Stimulated activated CD4-positive, alpha-beta T cell treated with anti-CD3 and anti-CD28 coated beads, Interleukin-15, amount 100 ng/mL, for 24 hours (primary cell): ENCODE measurements at regions not wholly inside any gene's neighbourhood (a gene's known extent, or its start where the extent isn't known, plus 50 kb on each side); places are given as distances from the start of the nearest gene placed in this dataset.

Source experiments
- DNase-seq: peaks from one replicate; pipeline ENCODE4 v3.0.0-alpha.2; 2020

DNA sequence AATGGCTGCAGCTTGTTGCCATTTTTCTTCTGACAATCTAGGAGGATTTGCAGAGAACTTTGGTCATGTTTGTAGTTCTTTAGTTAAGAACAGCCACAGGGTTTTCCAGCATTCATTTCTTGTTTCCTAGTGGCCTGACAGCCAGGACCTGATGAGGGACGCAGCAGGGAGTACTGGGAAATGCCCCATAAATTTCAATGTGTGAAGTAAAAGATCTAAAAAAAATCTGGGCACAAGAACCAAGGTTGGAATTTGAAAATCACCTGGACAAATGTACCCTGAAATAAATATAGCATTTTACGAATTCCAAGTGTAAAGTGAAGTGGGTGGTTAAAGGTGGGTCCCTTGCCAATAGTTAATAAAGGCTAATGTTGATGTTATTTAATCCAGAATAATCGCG, 195.0 kb downstream of the ZIC1 start:
- no peak for DNase-seq

DNA sequence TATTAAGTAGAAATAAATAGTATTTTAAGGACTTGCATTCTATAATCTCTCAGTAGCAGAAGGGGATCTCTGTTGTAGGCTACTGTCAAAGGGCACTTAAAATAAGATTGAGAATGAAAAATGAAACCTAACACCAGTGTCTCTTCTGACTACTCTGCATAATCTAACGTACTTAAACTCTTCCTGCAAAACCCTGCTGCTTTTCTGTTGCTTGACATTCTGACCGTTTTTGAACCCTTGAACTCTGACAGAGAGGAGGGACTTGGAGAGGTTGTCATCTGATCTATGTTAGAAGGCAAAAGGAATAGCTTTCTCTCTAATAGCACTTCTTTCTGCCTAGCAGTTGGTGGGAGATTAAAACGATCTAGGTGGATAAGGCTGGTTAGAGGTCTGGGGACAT, 204.6 kb downstream of the ZIC1 start:
- DNase-seq, result no peak

DNA sequence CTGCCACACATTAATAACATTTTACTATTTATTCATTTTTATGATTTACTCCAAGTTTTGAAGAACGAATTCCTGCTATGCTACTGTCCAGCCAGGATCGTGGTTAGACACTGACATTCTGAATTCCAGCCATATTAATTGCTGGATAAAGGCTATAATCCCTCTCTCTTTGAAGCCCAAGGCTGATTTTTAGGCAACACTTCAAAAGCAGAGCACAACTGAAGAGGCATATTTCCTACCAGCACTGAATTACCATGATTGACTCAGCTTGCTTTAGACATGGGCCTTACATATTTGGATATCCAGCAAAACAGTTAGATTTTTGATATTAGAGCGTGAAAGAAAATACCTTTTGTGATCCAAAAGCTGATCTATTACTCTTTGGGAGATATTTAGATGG, 205.0 kb downstream of the ZIC1 start:
- DNase-seq, result no peak

DNA sequence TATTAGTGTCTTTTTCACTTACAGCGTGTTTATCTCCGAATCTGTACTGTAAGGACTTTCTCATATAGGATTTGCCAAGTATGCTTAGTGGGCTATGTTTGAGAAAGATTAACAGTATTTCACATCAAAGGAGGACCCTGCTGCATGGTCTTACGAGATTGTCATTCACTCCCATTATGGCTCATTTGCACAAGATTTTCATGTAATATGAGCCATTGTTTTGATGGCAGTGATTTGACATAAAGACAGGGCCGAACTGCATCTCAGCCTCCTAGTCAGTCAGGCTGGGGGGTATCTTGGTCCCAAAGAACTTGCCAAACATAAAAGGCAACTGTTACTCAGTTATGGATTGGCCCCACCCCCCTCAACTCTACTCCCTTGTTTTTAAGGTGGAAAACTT, 205.9 kb downstream of the ZIC1 start:
- no peak for DNase-seq

DNA sequence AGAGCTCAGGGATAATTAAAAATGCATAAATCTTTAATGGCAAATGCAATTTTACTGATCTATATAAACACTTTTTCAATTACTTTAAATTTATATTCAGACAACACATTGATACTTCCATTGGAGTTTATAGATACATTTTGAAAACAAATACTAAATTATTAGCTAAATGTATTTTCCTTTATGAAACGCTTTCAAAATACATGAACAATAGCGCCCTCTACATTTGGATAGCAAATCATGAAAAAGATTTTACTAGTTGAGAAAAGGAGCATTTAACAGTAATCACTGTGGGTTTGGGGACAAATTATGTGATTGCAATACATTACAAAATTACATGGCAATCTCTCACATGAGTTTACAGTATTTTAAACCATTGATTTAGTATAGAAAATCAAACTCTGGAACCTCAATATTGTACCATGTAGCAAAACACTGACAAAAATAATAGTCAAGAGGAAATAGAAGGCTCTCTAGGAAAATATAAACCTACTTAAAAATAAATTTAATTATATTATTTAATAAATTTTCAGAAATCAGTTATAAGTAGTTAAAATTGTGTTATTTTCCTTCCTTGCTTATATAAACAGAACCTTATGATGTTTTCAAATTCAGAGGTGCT, 207.9 kb downstream of the ZIC1 start:
- no peak for DNase-seq

DNA sequence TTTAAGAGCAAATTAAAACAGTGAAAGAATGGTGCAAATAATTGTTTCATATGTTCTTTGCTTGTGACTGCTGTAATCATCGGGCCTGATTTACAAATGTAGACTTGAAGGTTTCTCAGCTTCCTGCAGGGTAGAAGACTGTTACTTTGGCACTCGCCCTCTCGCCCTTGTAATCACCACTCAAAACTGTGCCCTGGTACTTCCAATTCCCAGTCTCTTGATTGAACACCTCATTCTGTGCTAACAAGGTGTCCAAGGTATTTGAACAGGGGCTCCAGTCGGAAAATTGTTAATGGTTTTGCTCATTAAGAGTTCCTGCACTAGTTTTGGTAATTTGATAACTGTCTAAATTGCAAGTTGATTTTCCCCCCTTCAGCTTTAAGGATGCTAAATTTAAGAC, 209.5 kb downstream of the ZIC1 start:
- DNase-seq, result no peak

DNA sequence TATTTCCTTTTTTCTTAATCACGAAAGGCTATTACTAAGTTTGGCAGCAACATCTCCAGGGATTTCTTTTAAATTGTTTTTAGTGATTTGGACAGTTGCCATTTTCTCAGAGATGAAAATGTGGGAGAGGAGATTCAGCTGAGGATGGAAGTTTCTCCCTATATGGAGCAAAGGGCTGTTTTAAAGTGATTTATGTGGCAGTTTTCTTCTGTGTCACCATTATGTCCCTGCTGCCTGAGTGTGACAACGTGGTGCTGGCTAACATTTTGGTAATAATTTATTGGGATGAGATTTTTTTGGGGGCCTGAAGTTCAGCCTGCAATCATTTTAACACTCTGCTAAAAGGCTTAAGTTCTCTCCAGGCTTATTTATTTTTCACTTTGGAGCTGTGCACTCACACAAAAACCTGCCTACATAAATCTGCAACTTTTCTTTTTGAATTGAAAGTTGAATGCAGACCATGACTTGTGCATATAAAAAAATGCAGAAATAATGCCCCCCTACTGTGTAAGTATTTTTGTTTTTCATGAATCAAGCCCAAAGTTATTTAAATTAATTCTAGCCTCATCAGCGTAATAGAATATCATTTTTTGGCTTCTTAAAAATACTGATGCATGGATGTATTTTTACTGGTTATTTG, 210.9 kb downstream of the ZIC1 start:
- DNase-seq, result no peak

GRCh38 chr3:147620906-147621305, 211.7 kb downstream of the ZIC1 start:
- no peak for DNase-seq

GRCh38 chr3:147630921-147631415, 221.8 kb downstream of the ZIC1 start:
- no peak for DNase-seq

DNA sequence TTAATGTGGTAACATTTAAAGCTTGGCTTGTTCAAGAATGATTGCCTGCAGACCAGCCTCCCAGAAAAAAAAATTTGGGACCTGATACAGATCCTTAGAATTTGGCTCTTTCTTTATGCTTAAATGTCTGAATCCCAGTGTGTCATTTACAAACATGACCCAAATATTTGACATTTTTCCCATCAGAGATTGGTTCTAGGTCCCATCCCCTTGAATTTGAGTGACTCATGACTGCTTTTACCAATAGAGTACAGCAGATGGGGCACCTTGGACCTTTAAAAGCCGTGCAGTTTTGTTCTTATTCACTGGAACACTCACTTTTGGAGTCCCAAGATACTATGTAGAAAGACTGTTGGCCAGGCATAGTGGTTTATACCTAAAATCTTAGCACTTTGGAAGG, 231.6 kb downstream of the ZIC1 start:
- no peak for DNase-seq

GRCh38 chr3:147645761-147646160, 236.6 kb downstream of the ZIC1 start:
- DNase-seq, result no peak

- no peak for DNase-seq
Measured at GRCh38 chr3:147649475-147649874, 240.3 kb downstream of the ZIC1 start.

DNA sequence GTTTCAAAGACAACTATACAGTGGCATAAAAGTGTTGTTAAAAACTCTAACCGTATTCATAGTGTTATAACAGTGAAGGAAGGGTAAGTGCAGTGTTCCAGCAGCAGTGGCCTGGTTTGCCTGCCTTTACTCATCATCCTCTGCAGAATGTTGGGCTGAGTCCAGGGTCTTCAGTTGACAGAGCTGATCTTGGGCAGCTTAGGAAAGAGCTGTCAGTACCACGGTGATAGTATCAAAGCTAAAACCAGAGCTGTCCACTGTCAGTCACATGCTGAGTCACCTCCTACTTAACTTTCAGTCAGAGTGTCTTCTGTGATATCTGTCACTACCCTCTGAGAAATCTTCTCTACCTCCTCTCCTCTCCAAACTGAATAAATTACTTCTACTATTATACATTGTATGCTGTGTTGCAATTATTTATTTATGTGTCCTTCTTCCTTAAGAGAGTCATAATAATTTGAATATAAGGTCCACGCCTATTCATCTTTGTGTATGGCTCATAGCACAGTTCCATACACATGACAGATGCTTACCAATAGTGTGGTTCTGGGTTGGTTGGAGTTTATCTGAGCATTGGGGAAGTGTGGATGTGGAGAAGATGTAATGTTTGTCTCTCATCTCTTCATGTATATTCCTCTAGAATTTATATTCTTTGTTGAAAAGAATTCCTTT, 242.1 kb downstream of the ZIC1 start:
- DNase-seq, result no peak

- DNase-seq, result no peak
Measured at GRCh38 chr3:147652651-147653366, 243.6 kb downstream of the ZIC1 start.

DNA sequence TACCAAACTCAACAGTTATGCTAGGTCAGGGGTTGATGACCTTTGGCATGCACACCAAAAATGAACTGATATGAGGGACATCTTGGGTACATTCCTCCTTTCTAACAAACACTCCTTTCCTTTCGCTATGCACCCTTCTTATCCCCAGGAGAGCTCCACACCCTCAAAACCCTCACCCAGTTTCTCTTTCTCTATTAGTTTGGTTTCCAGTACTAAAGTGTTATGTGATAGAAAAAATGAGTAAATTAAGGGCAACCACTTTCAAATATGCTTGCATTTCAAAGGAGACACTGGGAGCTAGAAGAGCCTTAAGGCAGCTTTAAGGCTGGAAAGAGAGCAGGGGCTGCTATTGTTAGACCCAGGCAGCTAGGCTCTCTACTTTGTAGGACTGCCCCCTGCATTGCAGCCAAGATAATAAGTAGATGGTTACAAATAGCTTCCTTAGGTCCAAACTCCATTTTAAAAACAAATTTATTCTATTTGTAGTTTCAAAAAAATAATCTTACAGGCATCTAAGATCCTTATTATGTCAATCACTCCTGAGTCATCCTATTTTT, 244.3 kb downstream of the ZIC1 start:
- DNase-seq, result no peak

DNA sequence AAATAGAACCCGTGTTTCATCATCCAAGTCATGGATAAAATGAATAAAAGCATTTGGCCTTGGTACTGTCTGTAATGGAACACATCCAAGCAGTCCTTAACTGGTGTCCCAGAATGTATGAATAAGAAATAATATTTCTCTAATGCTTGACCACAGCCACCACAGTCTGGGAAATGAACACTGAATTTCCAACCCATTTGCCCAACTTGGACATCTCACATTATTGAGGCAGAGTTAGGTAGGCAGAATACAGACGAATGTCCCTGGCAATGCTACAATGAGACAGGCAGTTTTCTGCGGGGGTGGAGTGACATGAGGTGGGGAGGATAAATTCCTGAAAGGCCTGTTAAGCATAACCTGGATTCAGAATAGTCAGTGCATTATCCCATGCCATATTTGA, 245.7 kb downstream of the ZIC1 start:
- no peak for DNase-seq

GRCh38 chr3:147655236-147655635, 246.1 kb downstream of the ZIC1 start:
- DNase-seq, result no peak

DNA sequence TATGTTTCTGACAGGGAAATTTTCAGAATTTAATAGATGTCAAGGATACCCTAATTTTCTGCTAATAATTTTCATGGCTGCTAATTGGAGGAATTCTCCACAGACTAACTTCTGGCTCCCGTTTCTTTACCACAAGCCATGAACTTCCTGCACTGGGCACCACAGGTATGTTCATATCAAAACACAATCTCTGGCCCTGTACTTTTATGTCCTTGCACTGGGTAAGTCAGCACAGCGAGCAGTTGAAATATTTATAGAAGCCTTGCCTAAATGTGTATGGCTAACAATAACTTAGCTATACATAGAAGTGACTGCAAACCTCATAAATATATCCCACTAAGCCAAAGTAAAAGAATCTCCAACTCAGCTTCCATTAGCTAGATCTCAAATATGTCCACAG, 246.9 kb downstream of the ZIC1 start:
- no peak for DNase-seq

GRCh38 chr3:147661916-147662315, 252.8 kb downstream of the ZIC1 start:
- no peak for DNase-seq

GRCh38 chr3:147662705-147663104, 253.5 kb downstream of the ZIC1 start:
- DNase-seq, result no peak

- no peak for DNase-seq
Measured at GRCh38 chr3:147669077-147669476, 259.9 kb downstream of the ZIC1 start.

- no peak for DNase-seq
Measured at GRCh38 chr3:147672035-147672434, 262.9 kb downstream of the ZIC1 start.

DNA sequence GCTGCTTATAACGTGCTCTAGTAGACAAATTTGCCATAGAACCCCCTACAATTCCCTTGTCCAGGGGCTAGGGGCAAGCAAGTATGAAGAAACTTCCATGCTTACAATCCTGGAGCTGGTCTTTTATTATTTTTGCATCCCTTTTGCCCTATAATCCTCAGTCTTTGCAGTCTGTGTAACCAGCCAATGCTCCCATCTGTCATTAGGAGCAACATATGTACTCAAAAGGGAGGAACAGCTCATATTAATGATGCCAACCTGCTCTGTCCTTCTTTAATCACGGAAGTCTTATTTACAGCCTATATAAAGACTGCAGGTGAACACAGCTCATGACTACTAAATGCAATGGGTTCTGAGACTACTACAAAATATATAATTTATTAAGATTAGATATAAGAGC, 263.3 kb downstream of the ZIC1 start:
- no peak for DNase-seq
